Hematopoietic multipotent progenitor cell treated with erythropoietin and hydrocortisone succinate and interleukin-3 and kit ligand, for 4 days (in vitro differentiated cells): ENCODE measurements at regions not wholly inside any gene's neighbourhood (a gene's known extent, or its start where the extent isn't known, plus 50 kb on each side); places are given as distances from the start of the nearest gene placed in this dataset.
"Not testable (repeated sequence)": the region's sequence is repeated elsewhere in the genome, so short reads cannot be mapped to it uniquely, and the experiment has no call there.

ENCODE experiments used
- DNase-seq: peaks from one replicate; pipeline ENCODE4 v3.0.0-alpha.2; 2015

- no peak for DNase-seq
These were observed 152.5 kb downstream of the C12orf75 start for GRCh38 chr12:105482951-105483350.

- no peak for DNase-seq
These were observed 153.2 kb downstream of the C12orf75 start for GRCh38 chr12:105483691-105484090.

GRCh38 chr12:105485321-105485910, 154.9 kb downstream of the C12orf75 start:
- no peak for DNase-seq

- no peak for DNase-seq
These were observed 155.4 kb downstream of the C12orf75 start for GRCh38 chr12:105485921-105486320.

- no peak for DNase-seq
These were observed 157.5 kb downstream of the C12orf75 start for GRCh38 chr12:105487963-105488362.

- no peak for DNase-seq
These were observed 162.4 kb downstream of the C12orf75 start for GRCh38 chr12:105492591-105493545.

- DNase-seq, result no peak
These were observed 168.7 kb downstream of the C12orf75 start for GRCh38 chr12:105499205-105499604.

GRCh38 chr12:105500676-105501075, 170.2 kb downstream of the C12orf75 start:
- peak; percentile 31 for DNase-seq

GRCh38 chr12:105502426-105502930, 172.0 kb downstream of the C12orf75 start:
- DNase-seq, result no peak

- DNase-seq, result no peak
These were observed 173.1 kb downstream of the C12orf75 start for GRCh38 chr12:105503619-105504018.

- DNase-seq, result no peak
These were observed 173.8 kb downstream of the C12orf75 start for GRCh38 chr12:105504286-105504685.

GRCh38 chr12:105506678-105507310, 176.3 kb downstream of the C12orf75 start:
- DNase-seq, result no peak

GRCh38 chr12:105507311-105508038, 177.0 kb downstream of the C12orf75 start:
- no peak for DNase-seq

- no peak for DNase-seq
These were observed 177.6 kb downstream of the C12orf75 start for GRCh38 chr12:105508096-105508495.

GRCh38 chr12:105510526-105510925, 180.0 kb downstream of the C12orf75 start:
- DNase-seq, result no peak

GRCh38 chr12:105512861-105513260, 182.4 kb downstream of the C12orf75 start:
- DNase-seq, result not testable (repeated sequence)

GRCh38 chr12:105522166-105522825, 191.8 kb downstream of the C12orf75 start:
- DNase-seq, result no peak

- no peak for DNase-seq
These were observed 192.9 kb downstream of the C12orf75 start for GRCh38 chr12:105523164-105524057.

GRCh38 chr12:105524961-105525360, 194.5 kb downstream of the C12orf75 start:
- DNase-seq, result no peak

GRCh38 chr12:105534068-105534467, 203.6 kb downstream of the C12orf75 start:
- DNase-seq, result no peak

- not testable (repeated sequence) for DNase-seq
These were observed 204.5 kb downstream of the C12orf75 start for GRCh38 chr12:105535033-105535432.
